ENCODE measurements at regions not wholly inside any gene's neighbourhood (a gene's known extent, or its start where the extent isn't known, plus 50 kb on each side); places are given as distances from the start of the nearest gene placed in this dataset.

DNA sequence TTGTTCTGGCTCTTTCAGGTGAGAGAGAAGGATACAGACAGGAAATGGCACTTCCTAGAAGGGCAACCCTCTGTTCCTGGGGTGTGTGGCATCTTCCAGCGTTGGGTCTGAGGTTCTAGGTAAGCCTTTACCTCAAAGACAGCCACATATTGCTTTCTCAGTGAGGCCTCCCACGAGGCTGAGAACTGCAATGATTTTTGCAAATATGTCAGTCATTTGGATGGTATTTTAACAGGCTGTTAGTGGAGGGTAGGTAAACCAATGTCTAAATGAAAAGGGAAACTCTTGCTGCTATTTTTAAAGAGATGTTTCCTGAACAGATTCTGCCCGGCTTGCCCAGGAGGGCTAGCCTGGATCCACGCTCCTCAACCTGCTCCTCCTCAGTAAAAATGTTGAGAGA is 240.3 kb upstream of the KLF6 start:
- TF ChIP-seq, protein P1, sequence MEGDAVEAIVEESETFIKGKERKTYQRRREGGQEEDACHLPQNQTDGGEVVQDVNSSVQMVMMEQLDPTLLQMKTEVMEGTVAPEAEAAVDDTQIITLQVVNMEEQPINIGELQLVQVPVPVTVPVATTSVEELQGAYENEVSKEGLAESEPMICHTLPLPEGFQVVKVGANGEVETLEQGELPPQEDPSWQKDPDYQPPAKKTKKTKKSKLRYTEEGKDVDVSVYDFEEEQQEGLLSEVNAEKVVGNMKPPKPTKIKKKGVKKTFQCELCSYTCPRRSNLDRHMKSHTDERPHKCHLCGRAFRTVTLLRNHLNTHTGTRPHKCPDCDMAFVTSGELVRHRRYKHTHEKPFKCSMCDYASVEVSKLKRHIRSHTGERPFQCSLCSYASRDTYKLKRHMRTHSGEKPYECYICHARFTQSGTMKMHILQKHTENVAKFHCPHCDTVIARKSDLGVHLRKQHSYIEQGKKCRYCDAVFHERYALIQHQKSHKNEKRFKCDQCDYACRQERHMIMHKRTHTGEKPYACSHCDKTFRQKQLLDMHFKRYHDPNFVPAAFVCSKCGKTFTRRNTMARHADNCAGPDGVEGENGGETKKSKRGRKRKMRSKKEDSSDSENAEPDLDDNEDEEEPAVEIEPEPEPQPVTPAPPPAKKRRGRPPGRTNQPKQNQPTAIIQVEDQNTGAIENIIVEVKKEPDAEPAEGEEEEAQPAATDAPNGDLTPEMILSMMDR (IDR thresholded peaks at IDR 0.05): no peak
- no peak for TF ChIP-seq POLR2A (IDR thresholded peaks at IDR 0.05)
